Hepatocyte (in vitro differentiated cells): ENCODE measurements at regions not wholly inside any gene's neighbourhood (a gene's known extent, or its start where the extent isn't known, plus 50 kb on each side); places are given as distances from the start of the nearest gene placed in this dataset.

ENCODE experiments used
- DNase-seq: peaks from one replicate; pipeline ENCODE4 v3.0.0-alpha.2; 2016; ENCODE audit warnings: low spot score
- H2AFZ ChIP-seq: fragments of 200-600 bp; sonication (generic); 2 replicates; pipeline ENCODE4 v1.6.0; 2016; ENCODE audit warnings: antibody characterized with exemption, mild to moderate bottlenecking
- H3K27ac ChIP-seq: fragments of 200-600 bp; sonication (generic); 2 replicates; pipeline ENCODE4 v1.5.1; 2016; ENCODE audit warnings: mild to moderate bottlenecking
- H3K27me3 ChIP-seq: fragments of 200-600 bp; sonication (generic); 2 replicates; pipeline ENCODE4 v1.6.1; 2016
- H3K36me3 ChIP-seq: fragments of 200-600 bp; sonication (generic); replicated peaks from 2 replicates; pipeline ENCODE4 v1.5.1; 2016; ENCODE audit warnings: low read depth; ENCODE audit not compliant: insufficient read depth
- H3K4me1 ChIP-seq: fragments of 200-600 bp; sonication (generic); 2 replicates; pipeline ENCODE4 v1.5.1; 2016; ENCODE audit warnings: mild to moderate bottlenecking, moderate library complexity; ENCODE audit not compliant: insufficient read depth
- H3K4me2 ChIP-seq: fragments of 200-600 bp; sonication (generic); 2 replicates; pipeline ENCODE4 v1.6.0; 2016
- H3K4me3 ChIP-seq: fragments of 200-600 bp; sonication (generic); 2 replicates; pipeline ENCODE4 v1.5.1; 2016; ENCODE audit warnings: mild to moderate bottlenecking
- H3K79me2 ChIP-seq: fragments of 200-600 bp; sonication (generic); 2 replicates; pipeline ENCODE4 v1.6.0; 2017; ENCODE audit warnings: mild to moderate bottlenecking
- H3K9me2 ChIP-seq: fragments of 200-600 bp; sonication (generic); replicated peaks from 2 replicates; pipeline ENCODE4 v1.6.0; 2017; ENCODE audit warnings: mild to moderate bottlenecking; ENCODE audit not compliant: insufficient read depth
- H3K9me3 ChIP-seq: fragments of 200-600 bp; sonication (generic); 2 replicates; pipeline ENCODE4 v1.5.1; 2016; ENCODE audit warnings: low read depth, mild to moderate bottlenecking
- H4K20me1 ChIP-seq: fragments of 200-600 bp; sonication (generic); 2 replicates; pipeline ENCODE4 v1.6.0; 2016; ENCODE audit warnings: mild to moderate bottlenecking; ENCODE audit not compliant: insufficient read depth, poor library complexity, severe bottlenecking
- CTCF ChIP-seq: fragments of 200-600 bp; sonication (generic); IDR thresholded peaks from 2 replicates; pipeline ENCODE4 v1.5.1; 2016; ENCODE audit warnings: antibody characterized with exemption, mild to moderate bottlenecking; ENCODE audit not compliant: poor library complexity
- EZH2 ChIP-seq: fragments of 200-600 bp; sonication (generic); IDR thresholded peaks from 2 replicates; pipeline ENCODE4 v1.6.1; 2016; ENCODE audit warnings: antibody characterized with exemption, mild to moderate bottlenecking, borderline replicate concordance
- EZH2phosphoT487 ChIP-seq: fragments of 200-600 bp; sonication (generic); IDR thresholded peaks from one replicate; pipeline ENCODE4 v1.6.1; 2018; ENCODE audit warnings: antibody characterized with exemption, mild to moderate bottlenecking, low read depth, moderate library complexity; ENCODE audit not compliant: unreplicated experiment, severe bottlenecking
- WGBS: methylation state at CpG from one replicate; pipeline ENCODE4 v1.1.6; 2016; ENCODE audit warnings: low lambda C conversion rate; ENCODE audit errors: missing lambda C conversion rate; 5-methylcytosine and 5-hydroxymethylcytosine counted together

GRCh38 chr2:12596771-12597170 lies 120.0 kb upstream of the TRIB2 start:
- 84% methylated on average over 3 of the region's 3 CpGs for WGBS
- H2AFZ ChIP-seq: no peak overlapping the region
- no peaks in the 10 kb centered on the region for H3K9me3 ChIP-seq
- no peak for TF ChIP-seq EZH2phosphoT487
- TF ChIP-seq CTCF: no peak
- no peak for TF ChIP-seq EZH2
- H3K4me1 ChIP-seq: no peaks in the 10 kb centered on the region
- no peaks in the 10 kb centered on the region for H3K79me2 ChIP-seq
- no peaks in the 10 kb centered on the region for H3K9me2 ChIP-seq
- no peak overlapping the region for H3K27ac ChIP-seq
- no peak for DNase-seq
- no peak overlapping the region for H3K4me2 ChIP-seq
- H4K20me1 ChIP-seq: no peaks in the 10 kb centered on the region
- H3K4me3 ChIP-seq: no peak overlapping the region
- H3K27me3 ChIP-seq: no peaks in the 10 kb centered on the region
- H3K36me3 ChIP-seq: no peaks in the 10 kb centered on the region

GRCh38 chr2:12597610-12598009 lies 119.1 kb upstream of the TRIB2 start:
- H3K9me3 ChIP-seq: no peaks in the 10 kb centered on the region
- H3K9me2 ChIP-seq: no peaks in the 10 kb centered on the region
- H3K4me3 ChIP-seq: no peak overlapping the region
- H3K4me2 ChIP-seq: no peak overlapping the region
- no peak overlapping the region for H2AFZ ChIP-seq
- no peaks in the 10 kb centered on the region for H3K4me1 ChIP-seq
- no peak for TF ChIP-seq EZH2phosphoT487
- TF ChIP-seq CTCF: no peak
- TF ChIP-seq EZH2: no peak
- no peak for DNase-seq
- no peak overlapping the region for H3K27ac ChIP-seq
- H3K79me2 ChIP-seq: no peaks in the 10 kb centered on the region
- 93% methylated on average over 2 of the region's 2 CpGs for WGBS
- no peaks in the 10 kb centered on the region for H3K36me3 ChIP-seq
- H4K20me1 ChIP-seq: no peaks in the 10 kb centered on the region
- H3K27me3 ChIP-seq: no peaks in the 10 kb centered on the region

GRCh38 chr2:12602661-12603060 lies 114.1 kb upstream of the TRIB2 start:
- DNase-seq: no peak
- H3K4me2 ChIP-seq: no peak overlapping the region
- no peaks in the 10 kb centered on the region for H3K36me3 ChIP-seq
- no peaks in the 10 kb centered on the region for H3K9me2 ChIP-seq
- no peak overlapping the region for H3K27ac ChIP-seq
- H3K4me3 ChIP-seq: no peak overlapping the region
- no peaks in the 10 kb centered on the region for H4K20me1 ChIP-seq
- no peaks in the 10 kb centered on the region for H3K79me2 ChIP-seq
- H3K9me3 ChIP-seq: no peaks in the 10 kb centered on the region
- H2AFZ ChIP-seq: no peak overlapping the region
- WGBS: 80% methylated on average over 2 of the region's 2 CpGs
- peaks cover 9% of the 10 kb centered on the region for H3K4me1 ChIP-seq
- TF ChIP-seq EZH2phosphoT487 (no peak), EZH2 (no peak)
- no peaks in the 10 kb centered on the region for H3K27me3 ChIP-seq

GRCh38 chr2:12603781-12604295 lies 112.9 kb upstream of the TRIB2 start:
- no peaks in the 10 kb centered on the region for H3K36me3 ChIP-seq
- H3K4me1 ChIP-seq: peaks cover 9% of the 10 kb centered on the region
- no peak overlapping the region for H3K27ac ChIP-seq
- no peak overlapping the region for H3K4me2 ChIP-seq
- no peak overlapping the region for H2AFZ ChIP-seq
- no peaks in the 10 kb centered on the region for H3K9me2 ChIP-seq
- TF ChIP-seq EZH2phosphoT487: no peak
- no peak for TF ChIP-seq EZH2
- no peak for TF ChIP-seq CTCF
- no peaks in the 10 kb centered on the region for H3K79me2 ChIP-seq
- 58% methylated on average over 1 of the region's 1 CpG for WGBS
- no peak for DNase-seq
- H3K9me3 ChIP-seq: no peaks in the 10 kb centered on the region
- H4K20me1 ChIP-seq: no peaks in the 10 kb centered on the region
- H3K27me3 ChIP-seq: no peaks in the 10 kb centered on the region
- no peak overlapping the region for H3K4me3 ChIP-seq
